GM18505 (cell line): ENCODE measurements at regions not wholly inside any gene's neighbourhood (a gene's known extent, or its start where the extent isn't known, plus 50 kb on each side); places are given as distances from the start of the nearest gene placed in this dataset.

ENCODE experiments used
- ATAC-seq: cut with Tn5 transposase; IDR thresholded peaks from one replicate; pipeline ENCODE4 v1.9.1; 2021; ENCODE audit not compliant: unreplicated experiment
- POLR2A ChIP-seq: IDR thresholded peaks from 4 replicates; pipeline ENCODE4 v1.6.1; 2011; ENCODE audit warnings: borderline replicate concordance; ENCODE audit not compliant: insufficient read depth, insufficient read length; ENCODE audit errors: extremely low read depth

DNA sequence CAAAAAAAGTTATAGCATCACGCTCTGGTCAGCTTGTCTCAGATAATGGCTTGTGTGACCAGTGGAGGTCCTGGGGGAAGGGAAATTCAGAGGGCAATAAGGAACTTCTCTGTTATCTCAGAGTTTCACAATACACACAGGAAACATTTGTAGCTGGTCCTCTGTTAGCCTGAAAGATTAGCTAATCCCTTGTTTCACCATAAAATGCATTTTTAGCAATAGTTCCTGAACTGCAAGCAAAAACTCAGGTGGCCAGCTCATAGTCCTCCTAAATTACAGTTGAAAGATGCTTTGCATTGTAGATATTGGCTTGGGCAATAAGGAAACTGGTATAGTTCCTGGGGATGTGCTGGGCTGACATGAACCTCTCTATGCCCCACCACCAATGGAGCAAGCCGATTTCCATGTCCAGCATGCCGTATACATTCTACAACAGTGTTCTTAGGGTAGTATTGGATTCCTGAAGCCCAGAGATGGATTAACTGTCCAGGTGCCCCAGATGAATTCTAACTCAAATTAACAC, 141.5 kb upstream of the TBL1XR1 start:
- peak; percentile 36 for ATAC-seq
- TF ChIP-seq POLR2A, result no peak

DNA sequence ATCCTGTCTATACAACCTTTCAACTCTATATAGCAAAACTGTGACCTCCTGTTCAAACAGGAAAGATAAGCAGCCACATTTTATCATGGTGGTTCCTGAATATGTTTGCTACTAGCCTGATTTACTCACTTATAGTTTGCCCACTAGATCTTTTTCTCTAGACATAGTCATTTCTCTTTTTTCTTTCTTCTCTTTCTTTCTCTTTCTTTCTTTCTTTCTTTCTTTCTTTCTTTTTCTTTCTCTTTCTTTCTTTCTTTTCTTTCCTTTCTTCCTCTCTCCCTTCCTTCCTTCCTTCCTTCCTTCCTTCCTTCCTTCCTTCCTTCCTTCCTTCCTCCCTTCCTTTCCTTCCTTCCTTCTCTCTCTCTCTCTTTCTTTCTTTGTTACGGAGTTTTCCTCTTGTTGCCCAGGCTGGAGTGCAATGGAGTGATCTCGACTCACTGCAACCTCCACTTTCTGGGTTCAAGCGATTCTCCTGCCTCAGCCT, 142.0 kb upstream of the TBL1XR1 start:
- ATAC-seq, result peak; percentile 17

GRCh38 chr3:177340243-177340830, 143.1 kb upstream of the TBL1XR1 start:
- TF ChIP-seq POLR2A, result no peak

DNA sequence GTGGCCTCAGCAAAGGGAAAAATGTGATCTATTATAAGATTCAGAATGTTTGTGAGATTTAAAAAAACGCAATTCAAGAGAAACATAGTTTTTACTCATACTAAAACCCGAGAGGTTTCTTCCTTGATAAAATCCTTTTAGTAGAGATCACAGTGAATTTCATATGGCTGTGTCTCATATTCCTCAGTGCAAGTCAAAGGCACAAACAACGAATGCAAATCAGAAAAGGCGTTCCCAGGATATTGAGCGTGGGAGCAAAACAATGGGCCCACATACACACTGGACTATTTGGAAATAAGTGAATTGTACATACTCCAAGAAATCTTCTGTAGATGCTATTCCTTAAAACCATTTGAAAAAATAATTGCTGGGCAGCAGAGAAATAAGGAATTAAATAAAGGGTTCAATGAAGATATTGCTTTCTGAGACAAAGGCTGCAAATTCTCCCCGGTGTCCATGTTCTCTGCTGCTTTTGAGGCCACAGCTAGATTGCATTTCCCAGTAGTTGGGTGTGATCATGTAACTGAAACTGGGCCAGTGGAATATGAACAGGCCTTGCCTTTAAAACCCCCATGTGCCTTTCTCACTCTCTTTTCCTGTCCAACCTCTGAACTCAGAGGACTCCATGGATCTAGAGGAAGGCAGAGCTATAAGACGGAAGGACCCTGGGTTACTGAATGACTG, 144.6 kb upstream of the TBL1XR1 start:
- TF ChIP-seq POLR2A, result no peak
- ATAC-seq, result no peak

More at GRCh38 chr3:177340243-177340830, 143.1 kb upstream of the TBL1XR1 start:
- no peak for ATAC-seq

- TF ChIP-seq POLR2A, result no peak
- no peak for ATAC-seq
Measured at GRCh38 chr3:177343122-177343625, 145.9 kb upstream of the TBL1XR1 start.

DNA sequence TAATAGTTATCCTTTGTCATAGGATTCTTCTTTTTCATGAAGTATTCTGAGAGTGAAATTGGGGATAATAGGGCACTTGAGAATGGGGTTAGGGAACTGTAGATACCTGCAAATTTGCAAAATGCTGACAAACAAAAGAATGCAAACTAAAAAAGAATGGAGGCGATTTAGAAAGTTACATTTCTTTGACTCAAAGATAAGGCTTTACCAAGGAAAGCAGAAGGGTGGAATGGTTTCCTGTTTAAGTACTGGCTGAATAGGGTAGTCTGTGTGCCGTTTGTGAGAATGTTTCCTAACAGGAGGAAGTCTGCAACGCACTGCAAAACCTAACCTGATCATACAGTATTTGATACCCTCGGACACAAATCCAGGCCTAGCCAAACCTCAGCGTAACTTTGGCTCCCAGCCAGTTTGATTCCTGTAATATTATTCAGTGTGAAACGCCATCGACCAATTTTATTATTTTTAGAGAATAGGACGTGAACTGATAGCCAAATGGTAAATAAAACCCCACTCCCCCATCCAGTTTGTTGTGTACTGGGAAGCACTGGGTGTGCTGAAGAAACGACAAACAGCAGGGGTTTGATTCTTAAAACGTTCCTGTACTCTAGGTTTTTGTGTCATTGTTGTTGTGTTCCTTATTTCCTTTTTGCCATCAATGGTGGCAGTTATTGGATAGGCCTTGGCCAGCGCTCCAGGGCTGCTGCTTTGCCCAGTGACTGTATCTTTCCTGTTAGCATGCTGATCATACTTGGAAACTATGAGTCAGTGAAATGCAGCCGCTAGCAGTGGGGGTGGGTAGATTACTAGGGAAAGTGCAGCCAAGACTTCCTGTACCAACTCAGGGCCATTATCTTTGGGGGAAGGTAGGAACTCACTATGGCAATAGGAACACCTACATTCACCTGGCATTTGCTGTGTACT, 148.0 kb upstream of the TBL1XR1 start:
- peak; percentile 72 for ATAC-seq
- TF ChIP-seq POLR2A, result no peak

GRCh38 chr3:177345973-177346503, 148.8 kb upstream of the TBL1XR1 start:
- ATAC-seq, result no peak
- no peak for TF ChIP-seq POLR2A

DNA sequence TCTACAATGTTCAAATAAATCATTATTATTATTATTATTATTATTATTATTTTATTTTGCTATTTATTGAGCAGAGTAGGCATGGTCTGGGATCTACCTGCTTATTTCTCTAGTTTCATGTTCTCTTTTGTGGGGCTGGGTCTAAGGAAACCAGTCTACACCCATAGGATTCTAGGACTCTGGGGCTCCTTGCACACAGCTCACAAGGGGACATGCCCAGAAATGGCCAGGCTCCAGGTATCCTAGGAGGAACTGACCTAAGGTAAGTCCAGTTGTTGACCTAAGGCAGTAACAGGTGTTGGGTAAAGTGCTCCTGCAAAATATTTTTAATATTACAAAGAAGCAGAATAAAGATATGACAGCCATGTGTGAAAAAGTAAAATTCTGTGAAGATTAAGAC, 149.6 kb upstream of the TBL1XR1 start:
- TF ChIP-seq POLR2A, result no peak
- ATAC-seq, result no peak

DNA sequence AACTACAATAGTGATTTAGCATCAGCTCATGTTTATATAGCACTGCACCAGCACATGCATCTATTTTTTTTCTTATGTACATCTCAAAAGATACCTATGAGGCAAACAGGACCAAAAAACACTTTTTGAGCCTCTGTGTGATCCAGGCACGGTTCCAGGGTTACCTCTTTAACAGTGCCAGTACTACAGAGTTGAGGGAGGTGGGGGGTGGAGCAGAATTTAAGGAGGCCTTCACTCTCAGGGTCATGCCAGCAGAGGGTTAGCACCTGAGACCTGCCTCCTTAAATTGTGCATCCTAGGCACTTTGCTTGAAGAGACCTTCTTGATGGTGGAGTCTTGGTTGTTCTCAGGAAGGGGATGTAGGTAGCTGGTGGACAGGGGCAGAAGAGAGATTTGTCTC, 150.3 kb upstream of the TBL1XR1 start:
- no peak for ATAC-seq
- TF ChIP-seq POLR2A, result no peak

GRCh38 chr3:177348974-177349373, 151.7 kb upstream of the TBL1XR1 start:
- no peak for ATAC-seq
- TF ChIP-seq POLR2A, result no peak

DNA sequence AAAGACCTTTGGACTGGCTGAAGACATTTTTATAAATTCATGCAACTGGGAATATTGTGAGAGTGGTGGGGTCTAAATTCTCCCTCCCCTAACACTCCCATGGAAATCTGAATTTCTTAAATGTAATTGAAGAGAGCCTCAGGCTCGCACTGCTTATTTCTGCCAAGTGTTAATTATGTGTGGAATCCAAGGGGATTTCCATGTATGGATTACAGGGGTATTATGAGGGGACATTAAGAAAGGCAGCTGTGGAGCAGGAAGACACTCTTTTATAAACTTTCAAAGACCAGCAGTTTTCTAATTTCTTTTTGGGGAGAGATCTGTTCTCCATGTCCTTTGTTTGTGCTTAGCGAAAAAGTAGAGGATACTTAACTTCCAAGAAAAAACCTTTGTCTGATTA, 152.1 kb upstream of the TBL1XR1 start:
- no peak for ATAC-seq
- no peak for TF ChIP-seq POLR2A

DNA sequence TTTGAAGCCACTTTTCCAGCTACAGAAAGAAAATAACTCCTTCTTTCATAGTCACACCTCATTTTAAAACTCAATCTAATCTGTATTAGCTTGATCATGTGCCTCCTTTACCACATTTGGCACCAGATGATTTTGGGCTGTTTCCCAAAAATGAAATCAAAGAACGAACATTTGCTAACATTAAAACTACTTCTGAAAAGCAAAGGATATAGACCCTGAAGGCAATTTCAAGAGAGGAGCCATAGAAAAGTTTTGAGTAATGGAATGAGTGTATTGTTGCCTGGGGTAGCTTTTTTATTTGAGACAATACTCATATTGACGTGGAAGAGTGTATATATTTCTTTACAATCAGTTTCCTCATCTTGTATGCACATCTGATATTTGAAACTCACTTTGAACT, 152.8 kb upstream of the TBL1XR1 start:
- no peak for TF ChIP-seq POLR2A
- no peak for ATAC-seq

GRCh38 chr3:177351206-177351605, 153.9 kb upstream of the TBL1XR1 start:
- no peak for ATAC-seq
- no peak for TF ChIP-seq POLR2A
